IMR-90 (cell line): ENCODE measurements at regions not wholly inside any gene's neighbourhood (a gene's known extent, or its start where the extent isn't known, plus 50 kb on each side); places are given as distances from the start of the nearest gene placed in this dataset.
A peak's percentile ranks its signal among the peaks of the same experiment; 100 is the strongest.

Source experiments
- ATAC-seq: fragments of 200-7000 bp; cut with Tn5 transposase; 2 replicates; pipeline ENCODE4 v1.9.1; 2020; ENCODE audit warnings: low read depth, mild to moderate bottlenecking, moderate library complexity
- BruUV-seq: library from RNA; stranded (reverse); fragments of 400-500 nt; replicated peaks from 2 replicates; lab custom pipeline; 2021; lab: Mats Ljungman, UMichigan
- CTCF ChIA-PET: fragments of 300-600 bp; formaldehyde crosslinking; extraction: SDS; loops from one replicate; lab custom pipeline; 2021; ENCODE audit warnings: antibody characterized with exemption; lab: Yijun Ruan, JAX
- POLR2A ChIA-PET: fragments of 300-600 bp; sonication (Branson Sonifier 250); formaldehyde crosslinking; loops from one replicate; lab custom pipeline; 2022; ENCODE audit warnings: antibody characterized with exemption; ENCODE audit not compliant: unreplicated experiment; lab: Charles Lee
- DNase-seq: peaks from one replicate; pipeline ENCODE4 v3.0.0; 2013
- H2AFZ ChIP-seq: replicated peaks from 2 replicates; pipeline ENCODE3; 2013; ENCODE audit warnings: low read length, mild to moderate bottlenecking; ENCODE audit not compliant: poor library complexity
- H2AK5ac ChIP-seq: 2 replicates; pipeline ENCODE4 v1.6.1; 2013; ENCODE audit warnings: low read depth, low read length, inconsistent platforms
- H2AK9ac ChIP-seq: replicated peaks from 2 replicates; pipeline ENCODE3; 2013; ENCODE audit warnings: mild to moderate bottlenecking, low read depth, low read length, moderate library complexity; ENCODE audit not compliant: poor library complexity
- H2BK120ac ChIP-seq: 2 replicates; pipeline ENCODE4 v1.6.1; 2013; ENCODE audit warnings: low read depth, low read length, inconsistent platforms
- H2BK15ac ChIP-seq: 3 replicates; pipeline ENCODE4 v1.6.1; 2013; ENCODE audit warnings: low read depth, low read length, inconsistent platforms
- H2BK20ac ChIP-seq: 2 replicates; pipeline ENCODE4 v1.6.1; 2013; ENCODE audit warnings: low read depth, mild to moderate bottlenecking, inconsistent platforms, low read length, moderate library complexity
- H2BK5ac ChIP-seq: 2 replicates; pipeline ENCODE4 v1.6.1; 2013; ENCODE audit warnings: mild to moderate bottlenecking, low read depth, low read length, inconsistent platforms; ENCODE audit not compliant: poor library complexity, severe bottlenecking
- H3K14ac ChIP-seq: replicated peaks from 2 replicates; pipeline ENCODE4 v1.6.1; 2013; ENCODE audit warnings: low read depth, low read length, inconsistent platforms
- H3K18ac ChIP-seq: 2 replicates; pipeline ENCODE4 v1.6.1; 2013; ENCODE audit warnings: low read depth, low read length, control low read depth
- H3K23ac ChIP-seq: 2 replicates; pipeline ENCODE4 v1.6.1; 2013; ENCODE audit warnings: low read depth, low read length, inconsistent platforms
- H3K27ac ChIP-seq: 2 replicates; pipeline ENCODE4 v1.5.1; 2013; ENCODE audit warnings: mild to moderate bottlenecking, control low read depth, low read length; ENCODE audit not compliant: insufficient read depth
- H3K27me3 ChIP-seq: 2 replicates; pipeline ENCODE4 v1.6.1; 2013; ENCODE audit warnings: low read length; ENCODE audit not compliant: control insufficient read depth, insufficient read depth
- H3K36me3 ChIP-seq: 2 replicates; pipeline ENCODE4 v1.6.1; 2013; ENCODE audit warnings: low read length, mixed read lengths; ENCODE audit not compliant: control insufficient read depth, insufficient read depth
- H3K4ac ChIP-seq: 2 replicates; pipeline ENCODE4 v1.6.1; 2013; ENCODE audit warnings: low read depth, low read length, inconsistent platforms
- H3K4me1 ChIP-seq: 2 replicates; pipeline ENCODE4 v1.6.1; 2013; ENCODE audit warnings: low read length, mixed read lengths; ENCODE audit not compliant: control insufficient read depth, insufficient read depth
- H3K4me2 ChIP-seq: 2 replicates; pipeline ENCODE4 v1.6.1; 2013; ENCODE audit warnings: low read depth, mild to moderate bottlenecking, control low read depth, low read length, moderate library complexity
- H3K4me3 ChIP-seq: 2 replicates; pipeline ENCODE4 v1.5.1; 2013; ENCODE audit warnings: low read depth, mild to moderate bottlenecking, control low read depth, low read length, moderate library complexity; ENCODE audit not compliant: insufficient read depth
- H3K56ac ChIP-seq: 2 replicates; pipeline ENCODE4 v1.6.1; 2013; ENCODE audit warnings: low read length, inconsistent platforms; ENCODE audit not compliant: insufficient read depth; ENCODE audit errors: extremely low read depth
- H3K79me1 ChIP-seq, 2 experiments: 2 replicates each; pipeline ENCODE4 v1.6.1; 2013; ENCODE audit warnings: low read length in 2 of 2, inconsistent platforms in 1 of 2, low read depth in 1 of 2
- H3K9ac ChIP-seq: 2 replicates; pipeline ENCODE4 v1.6.1; 2013; ENCODE audit warnings: low read depth, low read length, control low read depth
- H3K9me1 ChIP-seq: 2 replicates; pipeline ENCODE4 v1.6.1; 2013; ENCODE audit warnings: low read length, inconsistent platforms; ENCODE audit not compliant: insufficient read depth
- H3K9me3 ChIP-seq: 2 replicates; pipeline ENCODE4 v1.6.1; 2013; ENCODE audit warnings: low read length; ENCODE audit not compliant: control insufficient read depth, insufficient read depth
- H4K20me1 ChIP-seq: 2 replicates; pipeline ENCODE4 v1.6.1; 2013; ENCODE audit warnings: low read length, inconsistent platforms; ENCODE audit not compliant: insufficient read depth
- H4K5ac ChIP-seq: 2 replicates; pipeline ENCODE4 v1.6.1; 2013; ENCODE audit warnings: mild to moderate bottlenecking, low read depth, low read length, control low read depth
- H4K8ac ChIP-seq, 2 experiments: 2 replicates each; pipeline ENCODE4 v1.6.1; 2013; ENCODE audit warnings: low read depth in 2 of 2, low read length in 2 of 2, control low read depth in 1 of 2, inconsistent platforms in 1 of 2
- H4K91ac ChIP-seq: 2 replicates; pipeline ENCODE4 v1.6.1; 2013; ENCODE audit warnings: low read depth, low read length, inconsistent platforms; ENCODE audit not compliant: insufficient read depth
- BHLHE40 ChIP-seq: fragments of 150-350 bp; IDR thresholded peaks from 2 replicates; pipeline ENCODE4 v1.6.1; 2016; ENCODE audit warnings: mild to moderate bottlenecking, low read depth, low read length
- CEBPB ChIP-seq: IDR thresholded peaks from 2 replicates; pipeline ENCODE4 v1.6.1; 2012; ENCODE audit warnings: low read depth, low read length, improper control_type of control experiment
- CHD1 ChIP-seq: IDR thresholded peaks from 2 replicates; pipeline ENCODE4 v1.6.1; 2012; ENCODE audit warnings: low read depth, low read length, improper control_type of control experiment
- CTCF ChIP-seq: conservative IDR thresholded peaks from 2 replicates; pipeline ENCODE4 v1.5.1; 2012; ENCODE audit warnings: mild to moderate bottlenecking, low read depth, low read length, improper control_type of control experiment
- FOS ChIP-seq: fragments of 150-350 bp; IDR thresholded peaks from 2 replicates; pipeline ENCODE4 v1.6.1; 2016; ENCODE audit warnings: low read depth, low read length
- MAFK ChIP-seq: IDR thresholded peaks from 2 replicates; pipeline ENCODE4 v1.6.1; 2012; ENCODE audit warnings: low read depth, low read length, improper control_type of control experiment
- MAZ ChIP-seq: IDR thresholded peaks from 2 replicates; pipeline ENCODE4 v1.6.1; 2012; ENCODE audit warnings: low read depth, mild to moderate bottlenecking, low read length, improper control_type of control experiment, moderate library complexity, borderline replicate concordance
- MXI1 ChIP-seq: IDR thresholded peaks from 2 replicates; pipeline ENCODE4 v1.6.1; 2012; ENCODE audit warnings: low read depth, mild to moderate bottlenecking, low read length, moderate library complexity, borderline replicate concordance
- NFE2L2 ChIP-seq: fragments of 150-350 bp; IDR thresholded peaks from 2 replicates; pipeline ENCODE4 v1.6.1; 2016; ENCODE audit warnings: low read depth, mild to moderate bottlenecking, low read length
- POLR2A ChIP-seq: IDR thresholded peaks from 2 replicates; pipeline ENCODE4 v1.6.1; 2012; ENCODE audit warnings: mild to moderate bottlenecking, low read depth, low read length
- RAD21 ChIP-seq: IDR thresholded peaks from 2 replicates; pipeline ENCODE4 v1.6.1; 2012; ENCODE audit warnings: low read length, improper control_type of control experiment
- RCOR1 ChIP-seq: IDR thresholded peaks from 2 replicates; pipeline ENCODE4 v1.6.1; 2012; ENCODE audit warnings: mild to moderate bottlenecking, low read length, improper control_type of control experiment; ENCODE audit not compliant: insufficient replicate concordance
- RFX5 ChIP-seq: IDR thresholded peaks from 2 replicates; pipeline ENCODE4 v1.8.0; 2012; ENCODE audit warnings: low read depth, mild to moderate bottlenecking, low read length, moderate library complexity
- SMC3 ChIP-seq: fragments of 150-350 bp; IDR thresholded peaks from 2 replicates; pipeline ENCODE4 v1.6.1; 2016; ENCODE audit warnings: low read depth, mild to moderate bottlenecking, antibody characterized with exemption, low read length, moderate library complexity
- WGBS, 2 experiments: methylation state at CpG; one replicate each; pipeline versions ENCODE4 v1.1.5 to v1.1.7; 2013; ENCODE audit warnings: missing lambda C conversion rate in 2 of 2; ENCODE audit not compliant: insufficient read length in 1 of 2; ENCODE audit errors: extremely low coverage in 2 of 2; 5-methylcytosine and 5-hydroxymethylcytosine counted together
- dilution Hi-C: fragments of 300-500 bp; cut with HindIII; formaldehyde crosslinking; loops from one replicate; pipeline ENCODE4 v1.14.3; 2018; ENCODE audit warnings: low sequenced_read_pairs; ENCODE audit not compliant: unreplicated experiment
- in situ Hi-C: fragments of 300-500 bp; cut with MboI; formaldehyde crosslinking; loops from 3 replicates; pipeline ENCODE4 v1.14.3; 2019; ENCODE audit warnings: low sequenced_read_pairs, inconsistent platforms, mixed read lengths
- intact Hi-C: fragments of 100-400 bp; cut with micrococcal nuclease; formaldehyde crosslinking; loops from 2 replicates; pipeline ENCODE4 v1.10.0; 2022
- TF ChIP-seq, protein P1 (sequence below): fragments of 150-350 bp; IDR thresholded peaks from 2 replicates; pipeline ENCODE4 v1.6.1; 2016; ENCODE audit warnings: low read depth, mild to moderate bottlenecking, low read length, moderate library complexity, borderline replicate concordance
- TF ChIP-seq, protein P2 (sequence below): fragments of 150-350 bp; IDR thresholded peaks from 2 replicates; pipeline ENCODE4 v1.6.1; 2017; ENCODE audit warnings: mild to moderate bottlenecking, antibody characterized with exemption, low read length, low read depth

GRCh38 chr9:91131433-91131839 is 230.3 kb downstream of the AUH start:
- in situ Hi-C loops = no loop called here
- H2BK5ac ChIP-seq = peak overlapping the region; percentile 96
- intact Hi-C loops = loop anchor here (5.0 kb wide), 1 partner anchor 61 kb away; no protein-coding TSS in a partner anchor
- H3K18ac ChIP-seq = peak overlapping the region; percentile 88
- H2BK15ac ChIP-seq = peak overlapping the region; percentile 84; the same call in 1 of the 3 replicates
- H3K4ac ChIP-seq = peak overlapping the region; percentile 95
- peak overlapping the region; percentile 75 for H3K14ac ChIP-seq
- CTCF ChIA-PET = no interaction called here
- peaks cover 8 to 37% of the 10 kb centered on the region in 2 experiments; a peak in 3 of 4 replicates for H3K79me1 ChIP-seq
- H2AFZ ChIP-seq = peak overlapping the region; percentile 59
- DNase-seq (peak; percentile 100), ATAC-seq (peak; percentile 85)
- no peak overlapping the region for H2AK9ac ChIP-seq
- H4K20me1 ChIP-seq = no peaks in the 10 kb centered on the region
- peak overlapping the region; percentile 88; the same call in 1 of the 2 replicates for H3K56ac ChIP-seq
- POLR2A ChIA-PET = no interaction called here
- H3K23ac ChIP-seq = peak overlapping the region; percentile 78
- H3K4me1 ChIP-seq = peaks cover 21% of the 10 kb centered on the region
- H3K36me3 ChIP-seq = no peaks in the 10 kb centered on the region
- TF ChIP-seq MAFK (peak; percentile 7; the same call in 1 of the 2 replicates), CTCF (no peak), RAD21 (peak; percentile 31; the same call in 1 of the 2 replicates), FOS (peak; percentile 98), SMC3 (no peak), MAZ (peak; percentile 39; the same call in 1 of the 2 replicates), BHLHE40 (peak; percentile 89), CEBPB (peak; percentile 75), MXI1 (peak; percentile 60; the same call in 1 of the 2 replicates), CHD1 (peak; percentile 87; the same call in 1 of the 2 replicates), NFE2L2 (peak; percentile 61), RCOR1 (peak; percentile 82), RFX5 (no peak), POLR2A (peak; percentile 87)
- TF ChIP-seq, protein P1, sequence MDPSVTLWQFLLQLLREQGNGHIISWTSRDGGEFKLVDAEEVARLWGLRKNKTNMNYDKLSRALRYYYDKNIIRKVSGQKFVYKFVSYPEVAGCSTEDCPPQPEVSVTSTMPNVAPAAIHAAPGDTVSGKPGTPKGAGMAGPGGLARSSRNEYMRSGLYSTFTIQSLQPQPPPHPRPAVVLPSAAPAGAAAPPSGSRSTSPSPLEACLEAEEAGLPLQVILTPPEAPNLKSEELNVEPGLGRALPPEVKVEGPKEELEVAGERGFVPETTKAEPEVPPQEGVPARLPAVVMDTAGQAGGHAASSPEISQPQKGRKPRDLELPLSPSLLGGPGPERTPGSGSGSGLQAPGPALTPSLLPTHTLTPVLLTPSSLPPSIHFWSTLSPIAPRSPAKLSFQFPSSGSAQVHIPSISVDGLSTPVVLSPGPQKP = no peak
- TF ChIP-seq, protein P2, sequence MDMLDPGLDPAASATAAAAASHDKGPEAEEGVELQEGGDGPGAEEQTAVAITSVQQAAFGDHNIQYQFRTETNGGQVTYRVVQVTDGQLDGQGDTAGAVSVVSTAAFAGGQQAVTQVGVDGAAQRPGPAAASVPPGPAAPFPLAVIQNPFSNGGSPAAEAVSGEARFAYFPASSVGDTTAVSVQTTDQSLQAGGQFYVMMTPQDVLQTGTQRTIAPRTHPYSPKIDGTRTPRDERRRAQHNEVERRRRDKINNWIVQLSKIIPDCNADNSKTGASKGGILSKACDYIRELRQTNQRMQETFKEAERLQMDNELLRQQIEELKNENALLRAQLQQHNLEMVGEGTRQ = no peak
- peak overlapping the region; percentile 98 for H2BK20ac ChIP-seq
- H3K9me1 ChIP-seq = peaks cover 13% of the 10 kb centered on the region
- H3K9me3 ChIP-seq = no peaks in the 10 kb centered on the region
- peak overlapping the region; percentile 81 to 90; a peak in 3 of 4 replicates for H4K8ac ChIP-seq
- H2AK5ac ChIP-seq = peak overlapping the region; percentile 72
- H3K27me3 ChIP-seq = no peaks in the 10 kb centered on the region
- BruUV-seq = no TSS peak
- peak overlapping the region; percentile 91 for H3K27ac ChIP-seq
- H4K5ac ChIP-seq = peak overlapping the region; percentile 88
- peak overlapping the region; percentile 35 for H3K4me2 ChIP-seq
- H4K91ac ChIP-seq = peak overlapping the region; percentile 81
- dilution Hi-C loops = no loop called here
- peak overlapping the region; percentile 96 for H2BK120ac ChIP-seq
- no CpG with 5 or more reads among the region's 8 CpGs for whole genome bisulfite sequencing, 2 experiments
- peak overlapping the region; percentile 52 for H3K9ac ChIP-seq
- no peak overlapping the region for H3K4me3 ChIP-seq
